GM13977 (cell line): ENCODE measurements at regions not wholly inside any gene's neighbourhood (a gene's known extent, or its start where the extent isn't known, plus 50 kb on each side); places are given as distances from the start of the nearest gene placed in this dataset.

Source experiments
- DNase-seq: peaks from one replicate; pipeline ENCODE4 v3.0.0; 2012; ENCODE audit warnings: low spot score
- in situ Hi-C: fragments of 300-500 bp; cut with MboI; formaldehyde crosslinking; loops from one replicate; pipeline ENCODE4 v1.12.0; 2022; ENCODE audit warnings: low sequenced_read_pairs, low pct_unique_long_range_greater_than_20kb, mixed read lengths, inconsistent platforms; ENCODE audit not compliant: unreplicated experiment
- TF ChIP-seq, protein P1 (sequence below): IDR thresholded peaks from 2 replicates; pipeline ENCODE4 v1.5.1; 2012; ENCODE audit warnings: mild to moderate bottlenecking, control low read depth; ENCODE audit not compliant: insufficient read depth; ENCODE audit errors: extremely low read depth, missing control alignments

DNA sequence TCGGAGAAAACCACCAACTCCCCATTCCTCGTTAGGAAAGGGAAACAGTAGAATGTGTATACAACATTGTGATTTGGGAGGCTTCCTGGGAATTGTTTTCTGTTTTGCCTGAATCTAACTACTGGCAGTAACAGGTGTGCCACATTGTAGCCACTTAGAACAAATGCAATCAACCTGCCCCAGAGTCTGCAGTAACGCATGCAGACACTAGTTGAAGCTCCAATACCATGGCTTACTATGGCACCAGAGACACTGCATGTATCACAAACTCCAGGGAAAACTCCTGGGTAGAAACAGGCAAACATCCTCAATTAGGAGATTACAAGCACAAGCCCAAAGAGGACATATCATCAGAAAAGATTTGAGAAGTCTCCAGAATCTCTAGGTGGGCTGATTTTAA lies 154.2 kb upstream of the NEIL3 start:
- DNase-seq = no peak
- in situ Hi-C loops = no loop called here
- TF ChIP-seq, protein P1, sequence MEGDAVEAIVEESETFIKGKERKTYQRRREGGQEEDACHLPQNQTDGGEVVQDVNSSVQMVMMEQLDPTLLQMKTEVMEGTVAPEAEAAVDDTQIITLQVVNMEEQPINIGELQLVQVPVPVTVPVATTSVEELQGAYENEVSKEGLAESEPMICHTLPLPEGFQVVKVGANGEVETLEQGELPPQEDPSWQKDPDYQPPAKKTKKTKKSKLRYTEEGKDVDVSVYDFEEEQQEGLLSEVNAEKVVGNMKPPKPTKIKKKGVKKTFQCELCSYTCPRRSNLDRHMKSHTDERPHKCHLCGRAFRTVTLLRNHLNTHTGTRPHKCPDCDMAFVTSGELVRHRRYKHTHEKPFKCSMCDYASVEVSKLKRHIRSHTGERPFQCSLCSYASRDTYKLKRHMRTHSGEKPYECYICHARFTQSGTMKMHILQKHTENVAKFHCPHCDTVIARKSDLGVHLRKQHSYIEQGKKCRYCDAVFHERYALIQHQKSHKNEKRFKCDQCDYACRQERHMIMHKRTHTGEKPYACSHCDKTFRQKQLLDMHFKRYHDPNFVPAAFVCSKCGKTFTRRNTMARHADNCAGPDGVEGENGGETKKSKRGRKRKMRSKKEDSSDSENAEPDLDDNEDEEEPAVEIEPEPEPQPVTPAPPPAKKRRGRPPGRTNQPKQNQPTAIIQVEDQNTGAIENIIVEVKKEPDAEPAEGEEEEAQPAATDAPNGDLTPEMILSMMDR = no peak

DNA sequence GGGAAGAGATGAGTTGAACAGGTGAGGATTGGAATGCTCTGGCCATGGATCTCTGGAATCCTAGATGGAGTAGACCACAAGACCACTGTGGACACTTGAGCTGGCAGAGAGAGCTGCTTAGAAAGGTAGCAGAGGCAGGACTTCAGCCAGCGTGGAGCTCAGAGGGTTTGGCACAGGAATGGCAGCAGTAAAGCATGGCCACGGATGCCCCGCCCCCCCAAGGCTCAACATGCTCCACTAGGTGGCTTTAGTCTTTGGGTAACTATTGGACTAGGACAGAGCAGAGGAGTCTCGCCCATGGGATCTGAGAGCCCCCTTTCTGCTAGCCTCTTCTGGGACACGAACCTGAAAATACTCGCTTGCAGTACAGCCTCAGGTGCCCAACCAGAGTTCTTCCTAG lies 150.1 kb upstream of the NEIL3 start:
- no peak for DNase-seq
- in situ Hi-C loops = no loop called here
- TF ChIP-seq, protein P1 = no peak

DNA sequence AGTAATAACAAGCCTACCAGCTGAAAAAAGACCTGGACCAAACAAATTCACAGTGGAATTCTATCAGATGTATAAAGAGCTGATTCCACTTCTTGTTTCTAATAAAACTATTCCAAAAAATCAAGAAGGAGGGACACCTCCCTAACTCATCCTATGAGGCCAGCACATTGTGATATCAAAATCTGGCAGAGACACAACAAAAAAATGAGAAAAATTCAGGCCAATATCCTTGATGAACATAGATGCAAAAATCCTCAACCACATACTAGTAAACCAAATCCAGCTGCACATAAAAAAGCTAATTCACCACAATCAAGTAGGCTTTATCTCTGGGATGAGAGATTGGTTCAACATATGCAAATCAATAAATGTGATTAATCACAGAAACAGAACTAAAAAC lies 147.9 kb upstream of the NEIL3 start:
- in situ Hi-C loops = no loop called here
- DNase-seq = no peak

DNA sequence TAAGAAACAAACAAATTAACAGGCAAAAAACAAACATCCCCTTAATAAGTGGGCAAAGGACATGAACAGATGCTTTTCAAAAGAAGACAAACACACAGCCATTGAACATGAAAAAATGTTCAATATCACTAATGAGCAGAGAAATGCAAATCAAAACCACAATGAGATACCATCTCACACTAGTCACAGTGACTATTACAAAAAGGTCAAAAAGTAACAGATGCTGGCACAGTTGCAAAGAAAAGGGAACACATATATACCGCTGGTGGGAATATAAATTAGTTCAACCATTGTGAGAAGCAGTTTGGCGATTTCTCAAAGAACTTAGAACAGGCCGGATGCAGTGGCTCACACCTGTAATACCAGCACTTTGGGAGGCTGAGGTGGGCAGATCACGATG lies 146.1 kb upstream of the NEIL3 start:
- in situ Hi-C loops = no loop called here
- DNase-seq = no peak
- TF ChIP-seq, protein P1 = no peak

More for the DNA sequence above, 147.9 kb upstream of the NEIL3 start:
- TF ChIP-seq, protein P1 = no peak

DNA sequence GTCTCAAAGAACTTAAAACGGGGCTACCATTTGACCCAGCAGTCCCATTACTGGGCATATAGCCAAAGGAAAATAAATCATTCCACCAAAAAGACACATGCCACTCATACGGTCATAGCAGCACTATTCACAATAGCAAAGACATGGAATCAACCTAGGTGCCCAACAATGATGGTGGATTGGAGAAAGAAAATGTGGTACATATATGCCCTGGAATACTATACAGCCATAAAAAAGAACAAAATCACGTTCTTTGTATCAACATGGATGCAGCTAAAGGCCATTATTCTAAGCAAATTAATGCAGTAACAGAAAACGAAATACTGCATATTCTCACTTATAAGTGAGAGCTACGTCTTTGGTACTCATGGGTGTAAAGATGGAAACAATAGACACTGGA lies 138.1 kb upstream of the NEIL3 start:
- in situ Hi-C loops = no loop called here
- DNase-seq = no peak
- TF ChIP-seq, protein P1 = no peak

DNA sequence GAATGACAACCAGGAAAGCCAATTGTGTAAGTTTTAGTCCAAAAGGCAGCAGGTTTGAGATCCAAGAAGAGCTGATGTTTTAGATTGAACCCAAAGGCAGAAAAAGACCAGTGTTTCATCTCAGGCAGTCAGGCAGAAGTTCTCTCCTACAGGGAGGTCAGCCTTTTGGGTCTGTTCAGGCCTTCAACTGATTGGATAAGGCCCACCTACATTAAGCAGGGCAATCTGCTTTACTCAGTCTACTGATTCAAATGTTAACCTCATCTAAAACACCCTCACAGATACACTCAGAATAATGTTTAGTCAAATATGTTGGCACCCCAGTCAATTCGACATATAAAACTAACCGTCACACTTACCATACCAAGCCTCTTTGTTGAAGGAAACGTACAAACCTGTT lies 134.2 kb upstream of the NEIL3 start:
- in situ Hi-C loops = no loop called here

More for the DNA sequence above, 134.2 kb upstream of the NEIL3 start:
- no peak for DNase-seq
- TF ChIP-seq, protein P1 = no peak
